Tibial artery (tissue), 4 donors: ENCODE measurements at regions not wholly inside any gene's neighbourhood (a gene's known extent, or its start where the extent isn't known, plus 50 kb on each side); places are given as distances from the start of the nearest gene placed in this dataset.

ENCODE experiments used
- DNase-seq, 2 donors: peaks; one replicate each; pipeline ENCODE4 v3.0.0-alpha.2; 2019
- H3K27ac ChIP-seq, 2 donors: fragments of 200-600 bp; sonication (generic) in 1 of 2; 1 replicate in 1 of 2; 2 replicates in 1 of 2; pipeline ENCODE4 v1.5.1; 2018 to 2019; ENCODE audit warnings: mild to moderate bottlenecking in 1 of 2
- H3K27me3 ChIP-seq, 2 donors: fragments of 200-600 bp; sonication (generic) in 1 of 2; one replicate each; pipeline versions ENCODE4 v1.5.1 to v1.6.0; 2016 to 2019
- H3K36me3 ChIP-seq, 3 donors: fragments of 200-600 bp; sonication (generic) in 2 of 3; one replicate each; pipeline ENCODE4 v1.5.1; 2016 to 2019; ENCODE audit warnings: mild to moderate bottlenecking in 2 of 3
- H3K4me1 ChIP-seq, 4 donors: fragments of 200-600 bp; sonication (generic) in 2 of 4; 1 replicate in 3 of 4; 2 replicates in 1 of 4; pipeline ENCODE4 v1.5.1; 2016 to 2019
- H3K4me3 ChIP-seq, 2 donors: fragments of 200-600 bp; sonication (generic) in 1 of 2; 1 replicate in 1 of 2; 2 replicates in 1 of 2; pipeline ENCODE4 v1.5.1; 2018 to 2019; ENCODE audit warnings: mild to moderate bottlenecking in 2 of 2
- H3K9me3 ChIP-seq, 3 donors: fragments of 200-600 bp; sonication (generic) in 1 of 3; one replicate each; pipeline ENCODE4 v1.5.1; 2016 to 2019
- CTCF ChIP-seq, 2 experiments: fragments of 200-600 bp in 1 of 2; fragments of 450-650 bp in 1 of 2; IDR thresholded peaks; one replicate each; pipeline ENCODE4 v1.5.1; 2017 to 2019; ENCODE audit warnings: antibody characterized with exemption in 2 of 2, mild to moderate bottlenecking in 1 of 2, moderate library complexity in 1 of 2
- intact Hi-C: fragments of 100-400 bp; cut with DNase I; formaldehyde crosslinking; loops from one replicate; pipeline ENCODE4 v1.15.0; 2023; ENCODE audit warnings: low total_unique reads

DNA sequence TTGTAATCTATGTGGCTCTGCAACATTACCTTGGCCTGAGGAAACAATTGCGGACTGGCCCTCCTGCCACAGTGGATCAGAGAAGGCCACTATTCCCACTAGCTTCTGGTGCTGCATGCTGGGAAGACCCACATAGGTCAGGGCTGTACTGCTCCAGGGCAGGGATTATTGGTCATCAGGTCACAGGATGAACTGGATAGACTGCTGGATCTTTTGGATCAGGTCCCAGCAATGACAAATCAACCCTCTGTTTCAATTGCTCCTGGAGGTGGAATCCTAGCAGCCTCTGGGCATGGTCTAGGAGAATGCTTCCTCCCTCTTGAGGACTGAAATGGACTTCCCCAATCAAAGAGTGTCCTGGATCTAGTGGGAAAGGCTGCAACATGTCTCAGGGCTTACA is 66.7 kb upstream of the PHF24 start:
- intact Hi-C loops: loop anchor here (10.0 kb wide), 1 partner anchor 163 kb away; no protein-coding TSS in a partner anchor
- Histone ChIP-seq H3K4me1 (no peaks in the 10 kb centered on the region), H3K9me3 (no peaks in the 10 kb centered on the region), H3K27me3 (peaks cover 0 to 6% of the 10 kb centered on the region in 2 donors), H3K27ac (no peak overlapping the region), H3K4me3 (no peak overlapping the region), H3K36me3 (no peaks in the 10 kb centered on the region)
- TF ChIP-seq CTCF (IDR thresholded peaks at IDR 0.05): no peak
- DNase-seq: no peak

GRCh38 chr9:34887841-34888240 is 70.2 kb upstream of the PHF24 start:
- H3K4me1 ChIP-seq: no peaks in the 10 kb centered on the region
- H3K36me3 ChIP-seq: no peaks in the 10 kb centered on the region
- no peak for TF ChIP-seq CTCF (IDR thresholded peaks at IDR 0.05)
- H3K9me3 ChIP-seq: no peaks in the 10 kb centered on the region
- no peak for DNase-seq
- no peak overlapping the region for H3K4me3 ChIP-seq
- intact Hi-C loops: no loop called here
- H3K27ac ChIP-seq: no peak overlapping the region
- peaks cover 0 to 6% of the 10 kb centered on the region in 2 donors for H3K27me3 ChIP-seq

- Histone ChIP-seq H3K27me3 (peaks cover 0 to 6% of the 10 kb centered on the region in 2 donors), H3K9me3 (no peaks in the 10 kb centered on the region), H3K36me3 (no peaks in the 10 kb centered on the region), H3K27ac (no peak overlapping the region), H3K4me1 (no peaks in the 10 kb centered on the region), H3K4me3 (no peak overlapping the region)
- no peak for DNase-seq
- TF ChIP-seq CTCF (IDR thresholded peaks at IDR 0.05): no peak
- intact Hi-C loops: no loop called here
Measured at GRCh38 chr9:34884747-34885189, 73.3 kb upstream of the PHF24 start.

GRCh38 chr9:34876096-34876495 is 82.0 kb upstream of the PHF24 start:
- Histone ChIP-seq H3K4me1 (no peaks in the 10 kb centered on the region), H3K36me3 (no peaks in the 10 kb centered on the region), H3K4me3 (no peak overlapping the region), H3K9me3 (no peaks in the 10 kb centered on the region), H3K27me3 (peaks cover 0 to 7% of the 10 kb centered on the region in 2 donors), H3K27ac (no peak overlapping the region)
- no peak for DNase-seq
- intact Hi-C loops: no loop called here
- TF ChIP-seq CTCF (IDR thresholded peaks at IDR 0.05): no peak

DNA sequence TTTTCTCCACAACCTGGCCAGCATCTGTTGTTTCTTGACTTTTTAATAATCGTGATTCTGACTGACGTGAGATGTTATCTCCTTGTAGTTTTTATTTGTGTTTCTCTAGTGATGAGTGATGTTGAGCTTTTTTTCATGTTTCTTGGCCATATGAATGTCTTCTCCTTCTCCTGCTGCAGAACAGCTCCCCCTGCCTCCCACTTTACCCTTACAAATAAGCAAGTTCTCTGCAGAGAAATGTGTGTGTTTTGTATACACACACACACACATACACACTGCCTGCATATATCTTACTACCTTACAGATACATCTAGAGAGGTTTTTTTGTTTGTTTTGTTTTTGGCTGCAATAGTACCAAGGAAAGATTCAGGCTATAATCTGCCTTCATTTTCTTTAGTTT is 88.7 kb upstream of the PHF24 start:
- no peak for DNase-seq
- intact Hi-C loops: no loop called here
- Histone ChIP-seq H3K9me3 (peaks cover 0 to 11% (median 4%) of the 10 kb centered on the region in 3 donors), H3K4me1 (no peaks in the 10 kb centered on the region), H3K27ac (no peak overlapping the region), H3K27me3 (no peaks in the 10 kb centered on the region), H3K4me3 (no peak overlapping the region), H3K36me3 (no peaks in the 10 kb centered on the region)
- no peak for TF ChIP-seq CTCF (IDR thresholded peaks at IDR 0.05)

- no peak overlapping the region for H3K4me3 ChIP-seq
- H3K27ac ChIP-seq: no peak overlapping the region
- intact Hi-C loops: no loop called here
- H3K27me3 ChIP-seq: peaks cover 0 to 3% of the 10 kb centered on the region in 2 donors
- no peak for TF ChIP-seq CTCF (IDR thresholded peaks at IDR 0.05)
- peaks cover 0 to 14% (median 4%) of the 10 kb centered on the region in 3 donors for H3K9me3 ChIP-seq
- no peaks in the 10 kb centered on the region for H3K36me3 ChIP-seq
- no peaks in the 10 kb centered on the region for H3K4me1 ChIP-seq
- no peak for DNase-seq
Measured at GRCh38 chr9:34866614-34867013, 91.5 kb upstream of the PHF24 start.
